ENCODE measurements at regions not wholly inside any gene's neighbourhood (a gene's known extent, or its start where the extent isn't known, plus 50 kb on each side); places are given as distances from the start of the nearest gene placed in this dataset.

GRCh38 chr11:16618431-16618830 lies 120.0 kb upstream of the C11orf58 start:
- WGBS, 2 donors, result 63 to 72% methylated on average over 5 of the region's 5 CpGs
- TF ChIP-seq POLR2A (IDR thresholded peaks at IDR 0.05) (no peak), CTCF (IDR thresholded peaks at IDR 0.05) (no peak)

GRCh38 chr11:16615480-16615879 lies 123.0 kb upstream of the C11orf58 start:
- intact Hi-C loops (cut with DNase I; ENCODE audit: low total_unique reads), result no loop called here
- H3K4me3 ChIP-seq (ENCODE audit: low read depth, poor library complexity, severe bottlenecking), result no peak overlapping the region
- no peak for TF ChIP-seq POLR2A (IDR thresholded peaks at IDR 0.05)
- no peak for TF ChIP-seq CTCF (IDR thresholded peaks at IDR 0.05)
- DNase-seq (ENCODE audit: low spot score in 2 of 2), result no peak
- WGBS, 2 donors, result 70 to 91% methylated on average over 2 of the region's 2 CpGs

More at GRCh38 chr11:16618431-16618830, 120.0 kb upstream of the C11orf58 start:
- intact Hi-C loops (cut with DNase I; ENCODE audit: low total_unique reads), result no loop called here
- H3K4me3 ChIP-seq (ENCODE audit: low read depth, poor library complexity, severe bottlenecking), result no peak overlapping the region
- DNase-seq (ENCODE audit: low spot score in 2 of 2), result no peak

- H3K4me3 ChIP-seq (ENCODE audit: low read depth, poor library complexity, severe bottlenecking), result no peak overlapping the region
- intact Hi-C loops (cut with DNase I; ENCODE audit: low total_unique reads), result loop anchor here (5.0 kb wide), 1 partner anchor 961 kb away; no protein-coding TSS in a partner anchor
- DNase-seq (ENCODE audit: low spot score in 2 of 2), result peak; percentile 79 to 96
- WGBS, 2 donors, result 4 to 5% methylated on average over 56 to 62 of the region's 65 CpGs
- TF ChIP-seq CTCF (IDR thresholded peaks at IDR 0.05), result peak in 1 of 3 donors; percentile 34
- no peak for TF ChIP-seq POLR2A (IDR thresholded peaks at IDR 0.05)
Observed at GRCh38 chr11:16613512-16614381, 124.7 kb upstream of the C11orf58 start.

GRCh38 chr11:16613262-16613511 lies 125.3 kb upstream of the C11orf58 start:
- TF ChIP-seq POLR2A (IDR thresholded peaks at IDR 0.05) (no peak), CTCF (IDR thresholded peaks at IDR 0.05) (no peak)
- intact Hi-C loops (cut with DNase I; ENCODE audit: low total_unique reads), result loop anchor here (5.0 kb wide), 1 partner anchor 961 kb away; no protein-coding TSS in a partner anchor
- WGBS, 2 donors, result 0% methylated on average over 13 of the region's 13 CpGs
- H3K4me3 ChIP-seq (ENCODE audit: low read depth, poor library complexity, severe bottlenecking), result no peak overlapping the region
- no peak for DNase-seq (ENCODE audit: low spot score in 2 of 2)

- no peak for DNase-seq (ENCODE audit: low spot score in 2 of 2)
- WGBS, 2 donors, result 4 to 7% methylated on average over 26 of the region's 26 CpGs
- no peak for TF ChIP-seq POLR2A (IDR thresholded peaks at IDR 0.05)
- no peak for TF ChIP-seq CTCF (IDR thresholded peaks at IDR 0.05)
- intact Hi-C loops (cut with DNase I; ENCODE audit: low total_unique reads), result loop anchor here (5.0 kb wide), 1 partner anchor 960 kb away; no protein-coding TSS in a partner anchor
- no peak overlapping the region for H3K4me3 ChIP-seq (ENCODE audit: low read depth, poor library complexity, severe bottlenecking)
Observed at GRCh38 chr11:16612566-16613261, 125.7 kb upstream of the C11orf58 start.
